ENCODE measurements at regions not wholly inside any gene's neighbourhood (a gene's known extent, or its start where the extent isn't known, plus 50 kb on each side); places are given as distances from the start of the nearest gene placed in this dataset.

- ATAC-seq (ENCODE audit: insufficient read depth, low FRiP score) (no peak), DNase-seq (no peak)
- TF ChIP-seq, protein P1, sequence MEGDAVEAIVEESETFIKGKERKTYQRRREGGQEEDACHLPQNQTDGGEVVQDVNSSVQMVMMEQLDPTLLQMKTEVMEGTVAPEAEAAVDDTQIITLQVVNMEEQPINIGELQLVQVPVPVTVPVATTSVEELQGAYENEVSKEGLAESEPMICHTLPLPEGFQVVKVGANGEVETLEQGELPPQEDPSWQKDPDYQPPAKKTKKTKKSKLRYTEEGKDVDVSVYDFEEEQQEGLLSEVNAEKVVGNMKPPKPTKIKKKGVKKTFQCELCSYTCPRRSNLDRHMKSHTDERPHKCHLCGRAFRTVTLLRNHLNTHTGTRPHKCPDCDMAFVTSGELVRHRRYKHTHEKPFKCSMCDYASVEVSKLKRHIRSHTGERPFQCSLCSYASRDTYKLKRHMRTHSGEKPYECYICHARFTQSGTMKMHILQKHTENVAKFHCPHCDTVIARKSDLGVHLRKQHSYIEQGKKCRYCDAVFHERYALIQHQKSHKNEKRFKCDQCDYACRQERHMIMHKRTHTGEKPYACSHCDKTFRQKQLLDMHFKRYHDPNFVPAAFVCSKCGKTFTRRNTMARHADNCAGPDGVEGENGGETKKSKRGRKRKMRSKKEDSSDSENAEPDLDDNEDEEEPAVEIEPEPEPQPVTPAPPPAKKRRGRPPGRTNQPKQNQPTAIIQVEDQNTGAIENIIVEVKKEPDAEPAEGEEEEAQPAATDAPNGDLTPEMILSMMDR (IDR thresholded peaks at IDR 0.05; ENCODE audit: control extremely low read depth, extremely low read depth), result no peak
- H3K4me3 ChIP-seq, result no peak overlapping the region
- no peaks in the 10 kb centered on the region for H3K4me1 ChIP-seq (ENCODE audit: control insufficient read depth in 5 of 5, insufficient read depth in 5 of 5, low read length in 5 of 5)
- H3K27ac ChIP-seq (ENCODE audit: low read depth in 1 of 2, low read length in 1 of 2), result no peak overlapping the region
- no peaks in the 10 kb centered on the region for H3K9me3 ChIP-seq (ENCODE audit: control insufficient read depth in 4 of 4, insufficient read depth in 3 of 4, low read length in 3 of 4)
- H3K9ac ChIP-seq (ENCODE audit: insufficient read depth in 1 of 2, low read length in 2 of 2), result no peak overlapping the region
- no peaks in the 10 kb centered on the region for H3K27me3 ChIP-seq (ENCODE audit: control insufficient read depth in 3 of 3, insufficient read depth in 3 of 3, low read length in 2 of 3)
- no peaks in the 10 kb centered on the region for H3K36me3 ChIP-seq (ENCODE audit: control insufficient read depth in 4 of 4, insufficient read depth in 4 of 4, low read length in 4 of 4)
These were observed 121.3 kb upstream of the SCAF11 start for GRCh38 chr12:46111715-46112114.

- TF ChIP-seq, protein P1 (IDR thresholded peaks at IDR 0.05; ENCODE audit: control extremely low read depth, extremely low read depth), result no peak
- Histone ChIP-seq H3K9me3 (ENCODE audit: control insufficient read depth in 4 of 4, insufficient read depth in 3 of 4, low read length in 3 of 4) (no peaks in the 10 kb centered on the region), H3K4me1 (ENCODE audit: control insufficient read depth in 5 of 5, insufficient read depth in 5 of 5, low read length in 5 of 5) (no peaks in the 10 kb centered on the region), H3K27me3 (ENCODE audit: control insufficient read depth in 3 of 3, insufficient read depth in 3 of 3, low read length in 2 of 3) (no peaks in the 10 kb centered on the region), H3K27ac (ENCODE audit: low read depth in 1 of 2, low read length in 1 of 2) (no peak overlapping the region), H3K36me3 (ENCODE audit: control insufficient read depth in 4 of 4, insufficient read depth in 4 of 4, low read length in 4 of 4) (no peaks in the 10 kb centered on the region), H3K9ac (ENCODE audit: insufficient read depth in 1 of 2, low read length in 2 of 2) (no peak overlapping the region), H3K4me3 (no peak overlapping the region)
- no peak for ATAC-seq (ENCODE audit: insufficient read depth, low FRiP score)
- no peak for DNase-seq
- WGBS, 2 donors, result 49 to 65% methylated on average over 1 of the region's 1 CpG
These were observed 120.7 kb upstream of the SCAF11 start for GRCh38 chr12:46110928-46111699.

DNA sequence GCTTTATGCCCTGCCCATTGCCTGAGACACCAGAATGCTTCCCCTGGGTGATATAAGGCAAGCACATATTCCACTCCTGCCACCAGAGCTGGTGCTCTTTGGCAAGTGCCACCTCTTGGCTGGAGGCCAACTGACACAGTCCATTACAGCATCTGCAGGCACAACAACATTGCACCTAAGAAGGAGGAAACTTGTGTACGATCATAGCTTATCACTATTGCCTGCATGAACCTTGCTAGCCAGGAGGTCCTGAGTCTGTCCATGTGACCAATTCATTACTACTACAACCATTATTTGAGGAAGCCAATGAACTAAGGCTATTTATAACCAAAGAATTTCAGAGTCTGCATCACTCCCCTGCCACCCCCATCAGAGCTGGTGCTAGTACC lies 119.8 kb upstream of the SCAF11 start:
- TF ChIP-seq, protein P1 (IDR thresholded peaks at IDR 0.05; ENCODE audit: control extremely low read depth, extremely low read depth), result no peak
- Histone ChIP-seq H3K4me3 (no peak overlapping the region), H3K9ac (ENCODE audit: insufficient read depth in 1 of 2, low read length in 2 of 2) (no peak overlapping the region), H3K4me1 (ENCODE audit: control insufficient read depth in 5 of 5, insufficient read depth in 5 of 5, low read length in 5 of 5) (no peaks in the 10 kb centered on the region), H3K27me3 (ENCODE audit: control insufficient read depth in 3 of 3, insufficient read depth in 3 of 3, low read length in 2 of 3) (no peaks in the 10 kb centered on the region), H3K9me3 (ENCODE audit: control insufficient read depth in 4 of 4, insufficient read depth in 3 of 4, low read length in 3 of 4) (no peaks in the 10 kb centered on the region), H3K27ac (ENCODE audit: low read depth in 1 of 2, low read length in 1 of 2) (no peak overlapping the region), H3K36me3 (ENCODE audit: control insufficient read depth in 4 of 4, insufficient read depth in 4 of 4, low read length in 4 of 4) (no peaks in the 10 kb centered on the region)
- DNase-seq, result no peak
- ATAC-seq (ENCODE audit: insufficient read depth, low FRiP score), result no peak
- WGBS, 2 donors, result 62 to 73% methylated on average over 1 of the region's 1 CpG
